HL-60 (cell line): ENCODE measurements at regions not wholly inside any gene's neighbourhood (a gene's known extent, or its start where the extent isn't known, plus 50 kb on each side); places are given as distances from the start of the nearest gene placed in this dataset.

ENCODE experiments used
- DNase-seq, 2 experiments: peaks; one replicate each; pipeline ENCODE4 v3.0.0-alpha.2; 2010 to 2020; ENCODE audit warnings: low read depth in 1 of 2, low spot score in 1 of 2
- H3K27ac ChIP-seq: fragments of 250-450 bp; sonication (Bioruptor Pico); replicated peaks from 2 replicates; pipeline ENCODE4 v1.5.1; 2020; ENCODE audit warnings: mild to moderate bottlenecking, moderate library complexity
- H3K27me3 ChIP-seq: fragments of 250-450 bp; sonication (Bioruptor Pico); 2 replicates; pipeline ENCODE4 v1.5.1; 2021; ENCODE audit warnings: mild to moderate bottlenecking, moderate library complexity; ENCODE audit not compliant: insufficient read depth, poor library complexity, severe bottlenecking
- H3K4me3 ChIP-seq: replicated peaks from 2 replicates; pipeline ENCODE4 v1.5.1; 2011; ENCODE audit warnings: mild to moderate bottlenecking, control low read depth, low read length; ENCODE audit not compliant: insufficient read depth
- POLR2AphosphoS5 ChIP-seq: IDR thresholded peaks from 2 replicates; pipeline ENCODE4 v1.6.1; 2012; ENCODE audit warnings: low read depth
- SPI1 ChIP-seq: IDR thresholded peaks from 2 replicates; pipeline ENCODE4 v1.6.1; 2012; ENCODE audit warnings: low read depth, mild to moderate bottlenecking, borderline replicate concordance
- TF ChIP-seq, protein P1 (sequence below): IDR thresholded peaks from one replicate; pipeline ENCODE4 v1.5.1; 2011; ENCODE audit warnings: low read length, control low read depth, inconsistent platforms; ENCODE audit not compliant: insufficient read depth

DNA sequence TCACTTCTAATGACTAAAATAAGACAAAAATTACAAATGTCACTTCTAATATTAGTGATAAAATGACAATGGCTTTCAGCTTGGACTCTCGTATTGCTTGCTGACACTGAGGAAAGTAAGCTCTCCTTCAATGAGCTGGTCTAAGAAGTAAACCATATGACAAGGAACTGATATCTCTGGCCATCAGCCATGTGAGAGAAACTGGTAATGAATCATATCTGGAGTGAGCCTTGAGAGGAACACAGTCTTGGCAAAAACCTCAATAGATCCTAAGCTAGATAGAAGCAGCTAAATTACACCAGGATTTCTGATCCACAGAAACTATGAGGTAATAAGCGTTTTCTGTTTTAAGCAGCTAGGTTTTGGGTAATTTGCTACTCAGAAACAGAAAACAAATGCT lies 1575.1 kb downstream of the OTOL1 start:
- TF ChIP-seq, protein P1, sequence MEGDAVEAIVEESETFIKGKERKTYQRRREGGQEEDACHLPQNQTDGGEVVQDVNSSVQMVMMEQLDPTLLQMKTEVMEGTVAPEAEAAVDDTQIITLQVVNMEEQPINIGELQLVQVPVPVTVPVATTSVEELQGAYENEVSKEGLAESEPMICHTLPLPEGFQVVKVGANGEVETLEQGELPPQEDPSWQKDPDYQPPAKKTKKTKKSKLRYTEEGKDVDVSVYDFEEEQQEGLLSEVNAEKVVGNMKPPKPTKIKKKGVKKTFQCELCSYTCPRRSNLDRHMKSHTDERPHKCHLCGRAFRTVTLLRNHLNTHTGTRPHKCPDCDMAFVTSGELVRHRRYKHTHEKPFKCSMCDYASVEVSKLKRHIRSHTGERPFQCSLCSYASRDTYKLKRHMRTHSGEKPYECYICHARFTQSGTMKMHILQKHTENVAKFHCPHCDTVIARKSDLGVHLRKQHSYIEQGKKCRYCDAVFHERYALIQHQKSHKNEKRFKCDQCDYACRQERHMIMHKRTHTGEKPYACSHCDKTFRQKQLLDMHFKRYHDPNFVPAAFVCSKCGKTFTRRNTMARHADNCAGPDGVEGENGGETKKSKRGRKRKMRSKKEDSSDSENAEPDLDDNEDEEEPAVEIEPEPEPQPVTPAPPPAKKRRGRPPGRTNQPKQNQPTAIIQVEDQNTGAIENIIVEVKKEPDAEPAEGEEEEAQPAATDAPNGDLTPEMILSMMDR = no peak
- no peak for TF ChIP-seq POLR2AphosphoS5
- TF ChIP-seq SPI1 = no peak
- Histone ChIP-seq H3K4me3 (no peak overlapping the region), H3K27ac (no peak overlapping the region), H3K27me3 (no peaks in the 10 kb centered on the region)
- DNase-seq = no peak
